Mucosa of rectum (tissue), 2 donors: ENCODE measurements at regions not wholly inside any gene's neighbourhood (a gene's known extent, or its start where the extent isn't known, plus 50 kb on each side); places are given as distances from the start of the nearest gene placed in this dataset.

Experiments
- H3K27ac ChIP-seq, 2 donors: one replicate each; pipeline ENCODE4 v1.7.0; 2013; ENCODE audit warnings: inconsistent platforms in 2 of 2, low read depth in 2 of 2, low read length in 2 of 2
- H3K27me3 ChIP-seq, 2 donors: one replicate each; pipeline ENCODE4 v1.7.0; 2013; ENCODE audit warnings: low read length in 2 of 2; ENCODE audit not compliant: control insufficient read depth in 2 of 2, insufficient read depth in 2 of 2
- H3K36me3 ChIP-seq, 2 donors: one replicate each; pipeline ENCODE4 v1.7.0; 2013; ENCODE audit warnings: low read length in 2 of 2; ENCODE audit not compliant: control insufficient read depth in 2 of 2, insufficient read depth in 2 of 2
- H3K4me1 ChIP-seq, 2 donors: one replicate each; pipeline ENCODE4 v1.7.0; 2013; ENCODE audit warnings: low read length in 2 of 2, mild to moderate bottlenecking in 1 of 2; ENCODE audit not compliant: control insufficient read depth in 2 of 2, insufficient read depth in 2 of 2
- H3K4me3 ChIP-seq, 2 donors: one replicate each; pipeline ENCODE4 v1.7.0; 2013; ENCODE audit warnings: low read length in 2 of 2
- H3K9ac ChIP-seq, 2 donors: one replicate each; pipeline ENCODE4 v1.7.0; 2013; ENCODE audit warnings: low read length in 2 of 2, low read depth in 1 of 2, mild to moderate bottlenecking in 1 of 2
- H3K9me3 ChIP-seq, 2 donors: one replicate each; pipeline ENCODE4 v1.7.0; 2013; ENCODE audit warnings: low read length in 2 of 2; ENCODE audit not compliant: control insufficient read depth in 2 of 2
- donor health status: healthy.
- donor health status: Normal muscosa, but diverticular disease.

- no peak overlapping the region for H3K27ac ChIP-seq
These were observed 287.1 kb upstream of the SGK1 start for GRCh38 chr6:134605034-134605433.

DNA sequence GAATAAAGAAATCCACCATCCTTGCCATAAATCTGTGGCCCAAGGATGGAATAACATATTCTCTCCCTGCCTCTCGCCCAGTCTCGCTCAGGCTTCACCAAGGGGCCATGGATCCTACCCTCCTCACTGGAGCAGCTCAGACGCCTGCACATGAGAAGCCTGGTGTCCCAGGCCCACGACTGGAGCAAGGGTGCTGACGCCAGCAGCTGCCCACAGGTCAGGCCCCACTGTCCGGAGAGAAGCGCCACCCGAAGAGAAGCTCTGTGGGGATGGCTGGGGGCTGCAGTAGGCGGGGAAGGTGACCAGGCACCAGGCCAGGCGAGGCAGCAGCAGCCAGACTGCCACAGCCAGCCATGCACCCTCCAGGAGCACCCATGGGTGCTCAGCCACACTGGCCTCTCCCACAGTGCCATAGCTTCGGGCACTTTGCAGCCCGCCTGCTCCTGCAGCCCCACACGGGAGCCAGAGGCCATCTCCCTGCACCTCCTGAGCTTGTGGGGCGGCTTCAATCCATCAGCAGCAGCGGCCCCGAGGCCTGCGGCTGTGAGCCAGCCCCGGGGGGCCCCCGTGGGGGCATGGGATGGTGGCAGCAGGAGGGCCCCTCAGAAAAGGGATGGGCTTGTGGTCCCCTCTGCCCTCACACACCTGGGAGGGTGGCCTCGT lies 286.2 kb upstream of the SGK1 start:
- H3K4me1 ChIP-seq = no peaks in the 10 kb centered on the region
- H3K4me3 ChIP-seq = no peak overlapping the region

More at GRCh38 chr6:134605034-134605433, 287.1 kb upstream of the SGK1 start:
- no peaks in the 10 kb centered on the region for H3K4me1 ChIP-seq
- no peaks in the 10 kb centered on the region for H3K27me3 ChIP-seq
- H3K4me3 ChIP-seq = no peak overlapping the region
- no peaks in the 10 kb centered on the region for H3K36me3 ChIP-seq
- no peak overlapping the region for H3K9ac ChIP-seq
- no peaks in the 10 kb centered on the region for H3K9me3 ChIP-seq

DNA sequence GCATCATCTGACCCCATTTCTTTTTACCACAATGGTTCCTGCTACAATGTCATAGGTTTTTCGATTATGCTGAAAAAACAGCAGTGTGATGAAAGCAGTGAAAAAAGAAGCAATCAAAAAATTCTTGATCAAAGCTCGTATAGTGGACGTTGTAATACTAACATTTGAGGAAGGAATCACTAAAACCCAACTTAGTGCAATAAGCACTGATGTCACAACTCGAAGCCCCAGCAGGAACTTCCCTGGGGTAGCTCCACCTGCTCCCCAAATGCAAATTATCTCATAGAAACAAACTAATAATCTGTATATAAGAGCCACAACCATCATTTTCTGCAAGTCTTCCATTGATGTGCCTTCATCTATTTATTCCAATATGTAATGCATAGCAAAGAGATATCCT lies 285.6 kb upstream of the SGK1 start:
- H3K9me3 ChIP-seq = no peaks in the 10 kb centered on the region

More for the DNA sequence above, 286.2 kb upstream of the SGK1 start:
- no peak overlapping the region for H3K27ac ChIP-seq
- H3K9ac ChIP-seq = no peak overlapping the region
- no peaks in the 10 kb centered on the region for H3K36me3 ChIP-seq
- H3K9me3 ChIP-seq = no peaks in the 10 kb centered on the region
- H3K27me3 ChIP-seq = no peaks in the 10 kb centered on the region

GRCh38 chr6:134602123-134602522 lies 284.2 kb upstream of the SGK1 start:
- H3K4me1 ChIP-seq = no peaks in the 10 kb centered on the region
- no peaks in the 10 kb centered on the region for H3K9me3 ChIP-seq
- H3K9ac ChIP-seq = no peak overlapping the region
- no peaks in the 10 kb centered on the region for H3K36me3 ChIP-seq
- no peaks in the 10 kb centered on the region for H3K27me3 ChIP-seq
- H3K4me3 ChIP-seq = no peak overlapping the region
- H3K27ac ChIP-seq = no peak overlapping the region

More for the DNA sequence above, 285.6 kb upstream of the SGK1 start:
- Histone ChIP-seq H3K27me3 (no peaks in the 10 kb centered on the region), H3K4me3 (no peak overlapping the region), H3K36me3 (no peaks in the 10 kb centered on the region), H3K9ac (no peak overlapping the region), H3K4me1 (no peaks in the 10 kb centered on the region), H3K27ac (no peak overlapping the region)

- H3K36me3 ChIP-seq = no peaks in the 10 kb centered on the region
- no peaks in the 10 kb centered on the region for H3K9me3 ChIP-seq
- H3K27me3 ChIP-seq = no peaks in the 10 kb centered on the region
- H3K4me1 ChIP-seq = no peaks in the 10 kb centered on the region
- H3K9ac ChIP-seq = no peak overlapping the region
- no peak overlapping the region for H3K27ac ChIP-seq
- H3K4me3 ChIP-seq = no peak overlapping the region
These were observed 282.8 kb upstream of the SGK1 start for GRCh38 chr6:134600671-134601070.

DNA sequence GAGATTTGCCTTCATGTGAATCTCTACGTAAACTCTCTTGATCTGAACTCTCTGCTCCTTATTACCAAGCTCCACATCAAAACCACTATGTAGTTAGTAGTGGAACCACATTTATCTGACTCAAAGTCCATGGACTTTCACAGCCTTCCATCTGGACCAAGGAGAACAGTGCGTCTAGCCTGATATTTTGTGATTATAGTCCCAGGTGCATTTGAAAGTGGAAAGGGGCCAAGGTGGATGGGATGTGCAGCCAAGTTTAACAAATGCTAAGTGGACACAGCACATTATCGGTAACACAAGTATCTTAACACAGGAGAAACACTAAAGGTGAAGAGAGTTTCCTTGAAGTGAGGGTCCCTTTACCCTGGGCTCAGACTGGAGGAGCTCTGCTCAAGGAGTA lies 281.2 kb upstream of the SGK1 start:
- Histone ChIP-seq H3K4me3 (no peak overlapping the region), H3K27ac (no peak overlapping the region), H3K9me3 (no peaks in the 10 kb centered on the region), H3K36me3 (no peaks in the 10 kb centered on the region), H3K4me1 (no peaks in the 10 kb centered on the region), H3K27me3 (no peaks in the 10 kb centered on the region), H3K9ac (no peak overlapping the region)

DNA sequence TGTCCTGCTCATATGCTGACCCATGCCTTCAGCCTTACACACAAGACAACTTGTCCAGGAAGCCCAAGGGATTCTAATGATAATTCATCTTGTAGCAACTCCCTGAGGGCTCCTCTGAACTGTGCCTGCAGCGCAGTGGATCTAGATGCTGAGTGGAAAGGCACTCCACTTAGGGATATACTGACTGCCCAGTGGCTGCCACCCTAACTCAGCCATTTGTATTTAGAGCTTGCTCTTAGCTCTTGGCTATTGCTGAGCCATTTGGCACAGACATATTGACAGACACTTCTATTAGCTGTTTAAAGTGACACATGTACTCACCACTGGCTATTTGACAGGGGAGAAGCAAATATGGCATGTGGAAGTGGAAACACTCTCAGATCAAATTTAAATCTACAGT lies 278.3 kb upstream of the SGK1 start:
- Histone ChIP-seq H3K27ac (no peak overlapping the region), H3K4me1 (no peaks in the 10 kb centered on the region), H3K27me3 (no peaks in the 10 kb centered on the region), H3K9me3 (no peaks in the 10 kb centered on the region), H3K36me3 (no peaks in the 10 kb centered on the region), H3K9ac (no peak overlapping the region), H3K4me3 (no peak overlapping the region)

DNA sequence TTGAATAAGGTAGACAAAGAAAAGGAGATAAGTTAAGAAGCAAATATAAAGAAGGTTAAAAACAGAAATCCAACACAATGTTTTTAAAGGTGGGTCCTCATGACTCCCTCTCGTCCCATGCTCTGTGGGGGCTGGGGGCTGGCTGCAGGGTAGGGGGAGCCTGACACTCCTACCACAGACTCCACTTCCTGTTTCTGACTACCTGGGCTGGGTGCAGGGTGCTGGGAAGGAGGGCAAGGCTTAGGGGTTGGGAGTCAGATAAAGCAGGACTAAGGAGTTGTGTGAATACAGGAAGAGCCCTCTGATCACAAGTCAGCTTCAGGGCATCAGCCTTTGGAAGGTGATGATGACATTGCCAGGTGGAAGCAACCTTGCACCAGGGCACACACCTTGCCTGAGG lies 277.0 kb upstream of the SGK1 start:
- Histone ChIP-seq H3K27ac (no peak overlapping the region), H3K9me3 (no peaks in the 10 kb centered on the region), H3K4me1 (no peaks in the 10 kb centered on the region)

DNA sequence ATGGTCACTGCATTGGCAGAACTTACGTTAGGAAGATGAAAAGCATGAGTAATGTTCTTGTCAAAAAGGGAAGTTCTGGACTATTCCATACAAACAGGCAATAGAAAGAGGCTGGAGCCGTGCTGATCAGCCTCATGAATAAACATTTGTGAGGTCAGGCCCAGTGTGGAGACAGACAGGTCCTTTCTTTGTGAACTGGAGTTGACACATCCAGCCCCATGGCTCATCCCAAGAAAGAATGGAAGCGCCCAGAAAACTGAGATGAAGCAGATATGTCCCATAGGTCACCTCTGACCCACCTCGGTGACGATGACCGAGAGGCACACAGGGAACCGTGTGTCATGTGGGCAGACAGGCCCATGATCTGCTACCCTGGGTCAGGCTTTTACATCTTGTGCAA lies 276.0 kb upstream of the SGK1 start:
- Histone ChIP-seq H3K9me3 (no peaks in the 10 kb centered on the region), H3K4me1 (no peaks in the 10 kb centered on the region), H3K4me3 (no peak overlapping the region), H3K27me3 (no peaks in the 10 kb centered on the region), H3K36me3 (no peaks in the 10 kb centered on the region), H3K27ac (no peak overlapping the region), H3K9ac (no peak overlapping the region)

More for the DNA sequence above, 277.0 kb upstream of the SGK1 start:
- Histone ChIP-seq H3K4me3 (no peak overlapping the region), H3K36me3 (no peaks in the 10 kb centered on the region), H3K27me3 (no peaks in the 10 kb centered on the region), H3K9ac (no peak overlapping the region)

GRCh38 chr6:134593442-134593841 lies 275.5 kb upstream of the SGK1 start:
- no peak overlapping the region for H3K4me3 ChIP-seq
- H3K36me3 ChIP-seq = no peaks in the 10 kb centered on the region
- no peaks in the 10 kb centered on the region for H3K4me1 ChIP-seq
- no peak overlapping the region for H3K9ac ChIP-seq
- no peaks in the 10 kb centered on the region for H3K9me3 ChIP-seq
- H3K27ac ChIP-seq = no peak overlapping the region
- no peaks in the 10 kb centered on the region for H3K27me3 ChIP-seq

GRCh38 chr6:134593024-134593423 lies 275.1 kb upstream of the SGK1 start:
- H3K27me3 ChIP-seq = no peaks in the 10 kb centered on the region
- no peak overlapping the region for H3K9ac ChIP-seq
- no peaks in the 10 kb centered on the region for H3K9me3 ChIP-seq
- H3K36me3 ChIP-seq = no peaks in the 10 kb centered on the region
- H3K4me1 ChIP-seq = no peaks in the 10 kb centered on the region
- H3K4me3 ChIP-seq = no peak overlapping the region
- H3K27ac ChIP-seq = no peak overlapping the region
